NT2/D1 (cell line): ENCODE measurements at regions not wholly inside any gene's neighbourhood (a gene's known extent, or its start where the extent isn't known, plus 50 kb on each side); places are given as distances from the start of the nearest gene placed in this dataset.

ENCODE experiments used
- SUZ12 ChIP-seq: IDR thresholded peaks from 2 replicates; pipeline ENCODE4 v1.6.1; 2011; ENCODE audit not compliant: insufficient read length, insufficient read depth; ENCODE audit errors: extremely low read depth
- YY1 ChIP-seq: IDR thresholded peaks from 2 replicates; pipeline ENCODE4 v1.6.1; 2011; ENCODE audit not compliant: insufficient read length, insufficient read depth
- ZNF274 ChIP-seq: IDR thresholded peaks from 2 replicates; pipeline ENCODE4 v1.6.1; 2011; ENCODE audit warnings: mild to moderate bottlenecking, low read depth, low read length

DNA sequence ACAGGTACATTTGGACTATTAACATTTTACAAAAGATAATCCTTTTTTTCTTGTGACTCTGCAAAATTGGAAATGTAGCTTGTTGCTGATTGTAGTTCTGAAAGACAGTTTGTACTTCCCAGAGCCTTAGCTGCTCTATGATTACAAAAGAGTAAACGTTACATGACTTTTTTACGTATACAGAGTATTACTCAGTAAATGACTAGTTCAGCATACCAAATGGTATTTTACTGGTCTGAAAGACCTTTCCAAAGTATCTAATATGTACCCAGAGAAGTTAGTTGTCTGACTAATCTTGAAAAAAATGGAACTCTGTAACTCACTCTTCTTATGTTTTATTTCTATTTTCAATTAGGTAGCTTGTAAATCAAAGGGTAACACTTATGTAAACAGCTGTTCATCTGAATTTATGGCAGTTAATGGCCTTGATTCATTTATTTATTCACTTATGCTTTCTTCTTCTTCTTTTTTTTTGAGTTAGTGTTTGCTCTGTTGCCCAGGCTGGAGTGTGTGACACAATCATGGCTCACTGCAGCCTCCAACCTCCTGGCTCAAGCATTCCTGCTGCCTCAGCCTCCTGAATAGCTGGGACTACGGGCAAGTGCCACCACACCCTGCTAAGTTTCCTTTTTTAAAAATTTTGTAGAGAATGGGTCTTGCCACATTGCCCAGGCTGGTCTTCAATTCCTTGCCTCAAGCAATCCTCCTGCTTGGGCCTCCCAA is 151.7 kb downstream of the C3orf38 start:
- TF ChIP-seq YY1, result no peak
- TF ChIP-seq ZNF274, result no peak
- no peak for TF ChIP-seq SUZ12
